ENCODE measurements at regions not wholly inside any gene's neighbourhood (a gene's known extent, or its start where the extent isn't known, plus 50 kb on each side); places are given as distances from the start of the nearest gene placed in this dataset.

DNA sequence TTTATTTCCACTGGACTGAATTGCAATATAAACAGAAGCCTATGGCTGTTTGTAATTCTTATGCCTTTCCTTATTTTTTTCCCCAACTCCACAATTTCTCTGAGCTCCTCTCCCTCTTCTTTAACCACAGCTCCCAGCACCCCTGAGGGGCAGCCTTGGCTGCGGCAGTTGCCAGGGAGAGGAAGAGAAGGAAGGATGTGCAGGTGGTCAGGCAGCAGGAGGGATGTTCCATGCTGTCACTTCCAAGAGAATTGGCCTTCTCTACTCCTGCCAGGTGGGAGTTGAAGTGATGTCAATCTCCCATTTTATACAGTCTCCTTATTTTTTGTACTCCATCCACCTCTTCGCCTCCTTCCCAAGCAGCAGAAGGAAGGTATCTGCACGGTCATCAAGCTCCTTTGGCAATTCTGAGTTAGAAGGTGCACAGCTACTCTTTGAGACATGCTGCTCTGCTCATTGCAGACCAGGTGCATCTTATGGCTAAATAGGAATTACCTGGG lies 343.3 kb upstream of the RPS6KA3 start:
- no peak for DNase-seq (ENCODE audit: low read depth)

DNA sequence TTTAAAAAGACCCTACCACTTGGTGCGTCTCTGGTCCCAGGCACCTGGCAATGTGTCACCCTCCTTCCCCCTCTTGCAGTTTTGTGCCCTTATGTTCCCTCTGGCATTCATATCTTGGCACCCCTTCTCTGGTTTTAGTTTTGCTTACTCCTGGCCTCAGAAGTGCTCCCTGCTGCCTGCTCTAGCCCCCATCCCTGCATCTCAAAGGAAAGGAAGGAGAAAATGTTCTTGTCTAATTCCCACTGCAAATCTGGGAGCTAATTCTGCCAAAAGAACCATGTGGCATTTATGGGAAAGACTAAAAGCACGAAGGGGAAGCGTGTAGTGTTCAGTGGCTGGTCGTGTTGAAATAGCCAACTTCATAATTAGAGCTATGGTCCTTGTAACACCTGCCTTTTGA lies 340.1 kb upstream of the RPS6KA3 start:
- DNase-seq (ENCODE audit: low read depth), result no peak

DNA sequence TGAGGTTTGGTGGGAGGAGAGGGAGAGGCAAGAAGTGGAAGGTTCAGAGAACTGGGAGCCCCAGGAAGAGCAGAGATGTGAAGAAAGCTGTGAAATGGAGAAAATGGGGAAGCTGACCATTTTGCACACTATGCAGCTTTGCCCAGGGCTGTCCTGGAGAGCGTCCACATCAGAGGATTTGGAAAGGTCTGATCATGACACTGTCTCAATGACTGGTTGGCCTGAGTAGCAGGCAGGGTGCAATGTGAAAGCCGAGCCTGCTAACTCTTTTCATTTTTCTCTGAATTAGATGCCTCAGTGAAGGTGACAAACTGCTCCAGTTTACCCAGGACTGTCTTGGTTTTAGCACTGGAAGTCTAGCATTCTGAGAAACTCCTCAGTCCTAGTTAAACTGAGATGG lies 330.1 kb upstream of the RPS6KA3 start:
- no peak for DNase-seq (ENCODE audit: low read depth)

DNA sequence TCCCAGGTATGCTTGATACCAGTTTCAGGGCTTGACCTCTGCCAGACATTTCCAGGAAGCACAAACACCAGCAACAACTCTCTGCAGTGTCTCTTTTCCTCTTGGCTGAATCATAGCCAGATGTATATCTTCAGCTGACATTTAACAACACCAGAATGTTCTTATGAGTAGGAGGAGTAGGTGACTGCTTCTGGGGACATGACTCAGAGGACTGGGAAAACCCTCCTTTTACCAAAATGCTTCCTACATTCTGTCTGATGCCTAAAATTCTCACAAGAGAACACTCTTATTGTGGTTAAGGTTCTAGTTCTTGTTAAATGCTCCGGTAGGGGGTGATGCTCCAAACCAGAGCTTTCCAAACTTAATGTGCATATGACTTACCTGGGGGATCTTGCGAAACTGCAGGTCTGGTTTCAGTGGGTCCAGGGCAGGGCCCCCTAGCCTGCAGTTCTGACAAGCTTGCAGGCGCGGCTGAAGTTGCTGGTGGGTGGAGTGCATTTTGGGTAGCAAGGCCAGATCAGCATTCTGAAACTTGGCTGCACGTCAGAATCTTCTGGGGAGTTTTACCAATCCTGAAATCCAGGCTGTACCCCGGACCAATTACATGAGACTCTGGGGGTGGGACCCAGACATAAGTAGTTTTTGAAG lies 329.3 kb upstream of the RPS6KA3 start:
- no peak for DNase-seq (ENCODE audit: low read depth)

DNA sequence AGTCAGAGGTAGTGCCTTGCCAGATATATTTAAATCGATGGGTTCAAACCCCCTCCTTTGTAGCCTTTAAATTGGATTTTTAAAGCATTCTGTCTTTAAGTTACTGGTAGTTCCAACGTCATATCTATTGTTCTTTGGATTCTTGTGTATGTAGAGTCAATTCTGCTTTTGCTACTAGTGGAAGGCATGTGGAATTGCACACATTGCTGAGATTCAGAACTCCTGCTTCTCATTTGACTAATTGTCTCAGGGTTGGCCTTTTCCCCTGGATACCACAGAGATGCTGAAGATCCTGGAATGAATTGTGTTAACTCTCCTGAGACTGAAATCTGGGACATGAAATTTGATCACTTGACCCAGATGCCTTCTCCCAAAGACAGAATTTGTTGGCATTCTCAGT lies 328.3 kb upstream of the RPS6KA3 start:
- DNase-seq (ENCODE audit: low read depth), result no peak

DNA sequence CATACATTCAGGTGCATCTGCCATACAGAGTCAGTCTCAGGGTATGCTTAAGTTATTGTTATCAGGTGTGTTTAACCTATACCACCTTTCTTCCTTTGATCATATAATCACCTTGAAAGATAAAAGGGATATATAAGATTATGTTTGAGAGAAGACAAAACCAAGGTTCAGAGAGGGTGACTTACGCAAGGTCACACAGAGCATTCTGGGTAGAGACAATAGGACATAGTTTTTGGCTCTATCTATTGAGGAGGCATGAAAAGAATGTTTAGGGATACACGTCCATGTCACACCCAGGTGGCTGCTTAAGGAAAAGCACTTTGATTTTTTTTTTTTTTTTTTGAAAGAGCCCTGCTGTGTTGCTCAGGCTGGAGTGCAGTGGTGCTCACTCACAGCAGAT lies 327.1 kb upstream of the RPS6KA3 start:
- no peak for DNase-seq (ENCODE audit: low read depth)

DNA sequence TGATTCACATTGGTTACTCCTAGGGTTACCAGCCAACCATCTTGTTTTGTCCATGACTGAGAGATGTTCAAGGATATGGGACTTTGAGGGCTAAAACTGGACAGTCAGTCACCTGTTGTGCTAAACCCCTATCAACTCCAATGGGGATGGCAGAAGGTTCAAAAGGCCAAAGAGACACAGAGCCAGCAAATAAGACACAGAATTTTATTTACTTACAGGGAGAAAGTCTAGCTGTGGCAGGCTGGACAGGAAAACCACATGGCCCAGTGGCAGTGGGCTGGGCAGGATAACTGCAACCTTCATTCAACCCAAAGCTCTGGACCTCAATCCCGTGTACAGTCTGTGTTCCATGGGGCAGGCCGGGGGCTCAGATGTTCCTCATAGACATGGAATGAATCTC lies 326.7 kb upstream of the RPS6KA3 start:
- DNase-seq (ENCODE audit: low read depth), result no peak

DNA sequence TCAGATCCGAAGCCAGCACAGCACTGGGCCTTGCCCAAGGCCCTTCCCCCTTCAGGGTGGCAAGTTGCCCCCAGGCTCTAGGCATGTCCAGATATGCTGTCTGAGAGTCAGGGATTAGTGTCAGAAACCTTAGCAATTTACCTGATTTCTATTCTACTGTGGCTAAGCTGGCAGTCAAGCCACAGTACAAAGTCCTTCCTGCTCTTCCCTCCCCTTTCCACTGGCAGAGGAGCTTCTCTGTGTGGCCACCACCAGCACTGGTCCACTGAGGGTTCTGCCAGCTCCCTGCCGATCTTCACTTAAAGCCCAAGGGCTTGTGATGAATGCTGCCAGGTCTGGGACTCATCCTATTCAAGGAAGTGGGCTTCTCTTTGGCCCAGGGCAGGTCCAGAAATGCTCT lies 324.5 kb upstream of the RPS6KA3 start:
- no peak for DNase-seq (ENCODE audit: low read depth)

DNA sequence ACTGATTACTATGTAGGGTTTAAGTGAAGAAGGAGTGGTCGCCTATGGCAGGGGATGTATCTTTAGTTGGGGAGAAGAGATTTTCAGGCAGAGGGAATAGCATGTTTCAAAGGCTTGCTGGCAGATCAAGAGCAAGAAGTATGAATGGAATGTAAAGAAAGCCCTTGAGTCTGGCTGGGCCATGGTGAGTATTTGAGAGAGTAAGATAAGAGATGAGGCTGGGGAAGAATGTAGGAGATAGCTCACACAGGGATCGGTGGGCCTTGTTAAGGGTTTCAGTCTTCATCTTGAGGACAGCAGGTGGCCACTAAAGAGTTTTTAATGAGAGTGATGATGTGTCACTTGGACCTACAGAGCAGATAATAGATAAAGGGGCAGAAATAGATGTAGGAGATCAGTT lies 319.1 kb upstream of the RPS6KA3 start:
- no peak for DNase-seq (ENCODE audit: low read depth)

DNA sequence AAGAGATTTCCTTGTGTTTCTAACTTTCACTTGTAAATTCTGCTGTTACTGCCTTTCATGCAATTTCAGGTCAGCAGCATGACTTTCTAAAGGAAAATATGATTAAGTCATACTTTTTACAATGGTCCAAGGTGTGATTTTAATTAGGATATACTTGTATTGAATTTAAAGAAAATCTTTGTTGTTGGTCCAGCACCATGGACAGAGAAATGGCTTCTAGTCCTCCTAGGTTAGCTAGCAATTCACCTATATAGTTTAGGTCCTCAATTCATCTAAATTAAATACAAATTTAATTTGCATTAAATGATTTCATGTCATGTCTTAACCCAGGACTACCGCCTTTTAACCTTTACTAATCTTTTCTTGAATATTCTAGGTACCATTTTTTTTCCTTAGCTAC lies 304.9 kb upstream of the RPS6KA3 start:
- no peak for DNase-seq (ENCODE audit: low read depth)

DNA sequence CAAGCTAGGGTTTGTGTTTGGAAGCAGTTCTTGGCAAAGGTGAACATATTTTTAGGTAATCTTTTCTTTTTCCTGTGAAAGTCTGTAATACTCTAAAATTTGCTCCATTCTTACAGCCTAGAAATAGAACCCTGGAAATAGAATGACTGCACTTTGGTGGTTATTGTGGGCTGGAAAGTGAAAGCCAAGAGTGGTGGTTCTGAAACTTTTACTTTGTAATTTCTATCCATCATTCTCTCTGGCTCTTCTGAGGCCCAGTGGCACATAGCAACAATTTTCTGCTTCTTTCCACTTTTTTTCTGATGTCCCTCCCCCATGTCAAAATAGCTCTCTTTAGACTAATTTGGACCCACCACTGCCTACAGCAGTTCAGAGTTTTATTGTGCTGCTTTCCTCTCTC lies 300.4 kb upstream of the RPS6KA3 start:
- no peak for DNase-seq (ENCODE audit: low read depth)

DNA sequence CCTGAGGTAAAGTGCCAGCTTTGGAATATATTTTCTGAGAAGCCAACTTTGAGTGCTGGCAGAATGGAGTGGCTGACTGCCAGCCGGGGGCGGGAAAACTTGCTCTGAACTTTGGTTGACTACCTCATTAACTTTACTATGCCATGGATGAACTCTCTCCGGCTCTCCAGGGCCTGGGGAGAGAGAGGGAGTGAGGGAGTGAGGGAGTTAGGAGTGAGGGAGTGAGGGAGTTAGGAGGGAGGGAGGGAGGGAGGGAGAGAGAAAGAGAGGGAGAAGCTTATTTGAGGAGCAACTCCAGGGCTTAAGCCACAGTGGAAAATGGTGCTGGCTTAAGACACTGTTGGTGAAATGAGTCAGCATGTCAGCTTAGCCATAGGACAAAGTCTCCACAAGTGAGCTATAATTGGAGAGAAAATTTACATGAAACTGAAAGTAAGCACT lies 280.9 kb upstream of the RPS6KA3 start:
- DNase-seq (ENCODE audit: low read depth), result no peak

DNA sequence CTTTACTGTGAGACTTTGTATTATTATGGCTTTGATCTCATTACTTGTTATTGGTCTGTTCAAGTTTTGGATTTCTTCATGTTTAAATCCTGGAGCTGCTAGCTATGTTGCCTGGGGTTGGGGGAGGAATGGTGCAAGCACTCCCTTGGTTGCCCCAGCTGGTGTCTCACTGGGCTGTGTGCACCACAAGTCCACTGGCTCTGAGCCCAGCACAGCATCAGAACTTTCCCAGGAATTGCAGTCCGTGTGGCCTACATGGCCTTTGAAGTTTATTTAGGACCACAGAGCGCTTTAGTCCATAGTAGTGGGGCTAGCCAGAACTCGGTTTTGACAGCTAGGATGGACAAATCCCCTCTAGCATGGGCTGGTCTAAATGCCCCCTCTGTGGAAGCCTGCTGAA lies 278.8 kb upstream of the RPS6KA3 start:
- DNase-seq (ENCODE audit: low read depth), result no peak

DNA sequence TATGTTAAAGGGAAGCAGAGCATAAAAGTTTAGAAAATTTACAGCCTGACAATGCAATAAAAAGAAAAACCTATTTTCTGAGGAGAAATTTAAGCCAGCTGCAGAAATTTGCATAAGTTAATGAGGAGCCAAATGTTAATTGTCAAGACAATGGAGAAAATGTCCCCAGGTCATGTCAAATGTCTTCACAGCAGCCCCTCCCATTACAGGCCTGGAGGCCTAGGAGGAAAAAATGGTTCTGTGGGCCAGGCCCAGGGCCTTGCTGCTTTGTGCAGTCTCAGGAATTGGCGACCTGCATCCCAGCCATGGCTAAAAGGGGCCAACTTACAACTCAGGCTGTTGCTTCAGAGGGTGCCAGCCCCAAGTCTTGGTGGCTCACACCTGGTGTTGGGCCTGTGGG lies 275.4 kb upstream of the RPS6KA3 start:
- DNase-seq (ENCODE audit: low read depth), result no peak

DNA sequence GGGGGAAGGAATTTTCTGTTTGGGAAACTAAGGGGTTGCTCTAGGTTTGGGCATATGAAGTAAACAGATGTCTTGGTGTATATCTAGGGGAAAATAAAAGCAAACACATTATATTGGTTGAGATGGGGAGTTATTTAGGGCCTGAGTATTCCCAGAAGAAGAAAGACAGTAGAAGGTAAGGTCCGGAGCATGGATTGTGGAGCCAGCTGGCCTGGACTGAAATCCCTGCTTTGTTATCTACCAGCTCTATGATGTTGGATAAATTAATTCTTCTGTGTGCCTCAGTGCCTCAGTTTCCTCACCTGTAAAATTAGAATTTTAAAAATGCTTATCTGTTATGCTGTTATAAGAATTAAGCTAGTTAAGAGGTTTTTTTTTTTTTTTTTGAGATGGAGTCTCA lies 272.3 kb upstream of the RPS6KA3 start:
- no peak for DNase-seq (ENCODE audit: low read depth)

DNA sequence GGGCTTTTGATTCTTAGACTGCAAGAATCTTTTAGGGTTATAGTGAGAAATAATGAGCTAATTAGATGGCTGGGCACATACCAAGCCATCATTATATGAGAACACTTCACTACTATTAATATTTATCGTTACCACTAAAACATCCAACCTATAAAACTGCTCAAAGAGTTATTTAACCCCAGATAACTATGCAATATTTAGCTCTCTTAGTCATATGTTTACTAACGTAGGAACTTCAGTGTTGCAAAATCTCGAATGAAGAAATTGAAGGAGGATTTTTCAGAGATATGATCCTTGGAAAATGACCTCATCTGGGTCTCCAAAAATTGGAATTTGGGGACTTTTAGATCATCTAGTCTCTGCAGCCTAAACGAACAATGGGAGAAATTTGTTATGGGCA lies 265.0 kb upstream of the RPS6KA3 start:
- no peak for DNase-seq (ENCODE audit: low read depth)

DNA sequence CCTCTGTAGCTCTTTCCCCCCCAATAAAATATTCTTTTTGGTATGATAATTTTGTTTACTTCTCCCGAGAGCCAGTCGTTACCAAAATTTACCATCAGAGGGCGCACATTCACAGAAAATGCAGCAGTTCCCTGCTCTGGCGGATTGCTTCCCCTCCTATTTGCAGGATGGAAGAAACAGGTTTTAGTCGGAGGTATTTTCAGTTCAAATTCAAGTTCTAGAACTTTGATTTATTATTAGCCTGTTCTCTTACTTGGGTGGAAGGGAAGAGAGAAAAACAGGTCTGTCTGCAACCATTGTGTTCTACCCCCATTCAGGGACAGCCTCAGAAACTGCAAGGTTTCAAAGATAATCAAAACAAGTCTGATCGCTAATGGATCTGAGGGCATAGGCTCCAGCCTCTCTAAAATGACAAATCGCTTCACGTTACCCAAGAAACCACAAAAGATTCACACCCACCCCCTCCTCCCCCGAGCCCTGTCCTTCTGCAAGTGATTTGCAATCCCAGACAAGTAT lies 263.8 kb upstream of the RPS6KA3 start:
- DNase-seq (ENCODE audit: low read depth), result peak; percentile 22

DNA sequence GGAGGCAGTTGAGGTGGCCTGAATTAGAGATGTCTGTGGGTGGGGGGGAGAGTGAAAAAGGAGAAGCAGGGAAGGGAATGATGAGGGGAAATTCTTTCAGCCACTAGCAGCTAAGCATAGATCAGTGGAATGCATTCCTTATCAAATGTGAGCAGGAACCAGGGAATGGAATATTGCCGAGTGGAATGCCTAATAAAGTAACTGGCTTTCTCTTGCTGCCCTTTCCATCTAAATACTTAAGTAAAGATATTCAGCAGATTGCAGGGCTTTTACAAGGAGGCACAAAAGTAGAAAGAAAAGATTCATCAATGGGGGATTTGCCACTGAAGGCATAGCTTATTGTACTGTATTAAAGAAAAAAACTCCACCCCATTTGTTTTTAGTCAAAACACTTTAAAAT lies 263.0 kb upstream of the RPS6KA3 start:
- no peak for DNase-seq (ENCODE audit: low read depth)

DNA sequence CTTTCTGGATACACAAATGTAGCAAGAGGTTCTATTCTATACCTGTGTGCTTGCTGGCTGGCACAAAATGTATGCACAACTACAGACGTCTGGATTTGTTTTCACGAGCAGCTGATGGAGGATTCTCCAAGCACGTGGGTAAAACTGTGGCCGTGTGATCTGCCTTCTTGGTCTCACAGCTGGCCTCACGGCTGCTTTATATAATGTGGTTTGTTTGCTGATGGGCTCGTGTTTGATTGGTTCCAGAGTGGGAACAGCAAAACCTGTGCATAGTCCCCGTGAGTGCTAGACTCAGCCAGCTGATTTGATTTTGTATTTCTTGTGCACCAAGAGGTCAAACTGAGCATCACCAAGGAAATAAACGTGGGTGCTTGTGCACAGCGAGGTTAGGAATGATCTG lies 262.6 kb upstream of the RPS6KA3 start:
- DNase-seq (ENCODE audit: low read depth), result no peak

DNA sequence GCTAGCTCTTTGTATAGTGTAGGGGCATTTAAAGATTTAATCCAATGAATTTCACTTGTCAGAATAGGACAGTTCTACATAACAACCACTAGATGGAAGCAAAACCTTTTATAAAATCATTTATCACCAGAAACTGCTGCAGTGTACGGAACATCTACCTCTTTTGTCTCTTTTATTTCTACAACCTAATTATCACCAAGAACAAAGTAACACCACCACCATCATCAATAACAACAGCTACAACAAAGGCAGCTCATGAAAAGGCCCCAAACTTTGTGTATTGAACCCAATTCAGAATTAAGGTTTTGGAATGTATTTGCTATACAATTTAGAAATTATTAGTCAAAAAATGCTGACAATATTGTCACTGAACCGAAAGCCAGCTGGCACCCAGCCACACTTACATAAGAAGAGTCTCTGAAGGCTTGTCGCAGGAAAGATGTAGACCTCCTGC lies 260.9 kb upstream of the RPS6KA3 start:
- no peak for DNase-seq (ENCODE audit: low read depth)

DNA sequence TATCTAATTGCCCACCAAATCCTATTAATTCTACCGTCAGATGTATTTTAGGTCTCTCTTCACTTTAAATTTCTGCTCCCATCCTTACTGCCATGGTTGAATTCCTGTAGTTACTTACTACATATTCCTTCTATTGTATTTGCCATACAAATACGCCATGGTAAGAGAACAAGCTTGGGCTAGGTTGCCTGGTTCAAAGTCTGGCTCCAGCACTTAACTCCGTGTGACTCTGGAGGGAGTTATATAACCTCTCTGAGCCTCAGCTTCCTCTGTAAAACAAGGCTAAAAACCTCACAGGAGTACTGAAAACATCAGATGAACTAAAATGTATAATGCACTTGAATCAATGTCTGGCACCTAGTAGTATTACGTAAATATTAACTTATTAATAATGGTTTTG lies 260.3 kb upstream of the RPS6KA3 start:
- DNase-seq (ENCODE audit: low read depth), result no peak

DNA sequence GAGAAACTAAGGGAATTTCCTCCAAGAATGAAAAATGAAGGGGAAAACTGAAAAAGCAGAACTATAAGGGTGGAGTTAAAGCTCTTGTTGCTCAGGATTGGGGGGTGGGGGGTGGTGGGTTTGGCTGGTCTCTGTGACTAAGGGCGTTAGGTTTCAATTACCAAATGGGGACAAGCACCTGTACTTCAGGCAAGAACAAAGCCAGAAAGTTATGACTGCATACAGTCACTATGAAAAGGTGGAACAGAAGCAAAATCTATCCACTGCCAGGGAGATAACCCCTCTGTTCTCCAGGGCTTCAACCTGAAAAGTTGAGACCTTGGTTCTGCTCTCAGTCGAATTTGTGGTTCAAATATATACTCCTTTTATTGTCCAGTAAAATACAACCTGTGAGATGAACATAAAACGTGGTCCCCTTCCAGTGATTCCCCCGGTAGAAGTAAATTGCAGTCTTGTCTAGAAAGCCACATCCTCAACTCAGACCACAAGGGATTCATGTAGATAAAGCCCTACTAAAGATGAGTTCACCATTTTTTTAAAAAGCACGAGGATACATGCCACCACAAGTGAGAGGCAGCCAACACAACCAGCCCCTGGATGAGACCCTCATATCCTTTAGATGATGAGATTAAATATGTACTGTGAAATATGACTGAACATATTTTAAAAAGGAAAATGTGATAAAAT lies 257.1 kb upstream of the RPS6KA3 start:
- no peak for DNase-seq (ENCODE audit: low read depth)

DNA sequence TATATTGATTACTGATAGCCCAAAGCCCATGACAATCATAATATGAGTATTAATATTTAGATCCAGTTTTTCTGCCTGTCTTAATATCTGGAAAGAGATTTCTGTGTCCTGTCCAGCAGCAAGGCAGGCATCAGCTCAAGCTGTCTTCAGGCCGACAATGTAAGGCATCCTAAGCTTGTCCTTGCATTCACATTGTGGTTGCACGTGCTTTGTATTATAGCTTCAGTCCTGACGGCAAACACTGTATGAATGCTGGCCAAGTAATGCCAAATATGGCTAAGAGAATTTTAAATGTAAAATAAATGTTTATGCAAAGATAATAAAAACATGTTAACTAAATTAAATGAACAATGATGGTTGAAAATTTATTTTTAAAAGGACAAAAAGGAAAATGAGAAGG lies 255.7 kb upstream of the RPS6KA3 start:
- DNase-seq (ENCODE audit: low read depth), result no peak

DNA sequence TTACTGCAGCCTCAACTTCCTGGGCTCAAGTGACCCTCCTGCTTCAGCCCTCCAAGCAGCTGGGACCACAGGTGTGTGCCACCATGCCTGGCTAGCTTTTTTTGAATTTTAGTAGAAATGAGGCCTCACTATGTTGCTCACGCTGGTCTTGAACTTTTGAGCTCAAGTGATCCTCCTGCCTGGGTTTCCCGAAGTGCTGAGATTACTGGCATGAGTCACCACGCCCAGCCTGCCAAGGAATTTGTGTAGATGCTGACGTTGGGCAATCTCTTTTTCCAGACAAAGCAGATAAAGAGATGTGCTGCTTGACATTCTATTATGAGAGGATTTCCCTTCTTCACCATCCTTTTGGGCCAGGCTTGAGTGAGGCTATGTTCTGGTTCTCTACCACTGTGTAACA lies 254.5 kb upstream of the RPS6KA3 start:
- DNase-seq (ENCODE audit: low read depth), result no peak

Measured in activated T-helper 9 cell treated with anti-CD3 and anti-CD28 coated beads, Interleukin-2, amount 50 U/mL, for 16 hours (primary cell).